ENCODE measurements at regions not wholly inside any gene's neighbourhood (a gene's known extent, or its start where the extent isn't known, plus 50 kb on each side); places are given as distances from the start of the nearest gene placed in this dataset.

- Mint-ChIP-seq H3K4me1 (no peaks in the 10 kb centered on the region), H3K27ac (no peak overlapping the region), H3K36me3 (no peaks in the 10 kb centered on the region), H3K27me3 (no peaks in the 10 kb centered on the region), H3K9me3 (no peaks in the 10 kb centered on the region), H3K4me3 (no peak overlapping the region)
Observed at GRCh38 chr2:236939271-236939670, 146.4 kb upstream of the COPS8 start.

GRCh38 chr2:236939721-236940231, 145.9 kb upstream of the COPS8 start:
- H3K27me3 Mint-ChIP-seq, result no peaks in the 10 kb centered on the region
- H3K4me1 Mint-ChIP-seq, result no peaks in the 10 kb centered on the region
- H3K9me3 Mint-ChIP-seq, result no peaks in the 10 kb centered on the region
- H3K36me3 Mint-ChIP-seq, result no peaks in the 10 kb centered on the region
- H3K4me3 Mint-ChIP-seq, result no peak overlapping the region
- no peak overlapping the region for H3K27ac Mint-ChIP-seq

- Mint-ChIP-seq H3K36me3 (no peaks in the 10 kb centered on the region), H3K27ac (no peak overlapping the region), H3K9me3 (no peaks in the 10 kb centered on the region), H3K27me3 (no peaks in the 10 kb centered on the region), H3K4me1 (no peaks in the 10 kb centered on the region), H3K4me3 (no peak overlapping the region)
Observed at GRCh38 chr2:236940497-236940896, 145.2 kb upstream of the COPS8 start.

GRCh38 chr2:236940916-236941520, 144.7 kb upstream of the COPS8 start:
- no peaks in the 10 kb centered on the region for H3K27me3 Mint-ChIP-seq

GRCh38 chr2:236941551-236941950, 144.1 kb upstream of the COPS8 start:
- H3K36me3 Mint-ChIP-seq, result no peaks in the 10 kb centered on the region
- no peak overlapping the region for H3K27ac Mint-ChIP-seq
- no peaks in the 10 kb centered on the region for H3K4me1 Mint-ChIP-seq
- no peaks in the 10 kb centered on the region for H3K27me3 Mint-ChIP-seq
- H3K9me3 Mint-ChIP-seq, result no peaks in the 10 kb centered on the region
- no peak overlapping the region for H3K4me3 Mint-ChIP-seq

More at GRCh38 chr2:236940916-236941520, 144.7 kb upstream of the COPS8 start:
- Mint-ChIP-seq H3K4me3 (no peak overlapping the region), H3K4me1 (no peaks in the 10 kb centered on the region), H3K9me3 (no peaks in the 10 kb centered on the region), H3K36me3 (no peaks in the 10 kb centered on the region), H3K27ac (no peak overlapping the region)

- H3K27ac Mint-ChIP-seq, result no peak overlapping the region
- H3K4me1 Mint-ChIP-seq, result no peaks in the 10 kb centered on the region
- H3K9me3 Mint-ChIP-seq, result no peaks in the 10 kb centered on the region
- no peak overlapping the region for H3K4me3 Mint-ChIP-seq
- H3K27me3 Mint-ChIP-seq, result no peaks in the 10 kb centered on the region
- H3K36me3 Mint-ChIP-seq, result no peaks in the 10 kb centered on the region
Observed at GRCh38 chr2:236942554-236942953, 143.1 kb upstream of the COPS8 start.

- Mint-ChIP-seq H3K4me3 (no peak overlapping the region), H3K4me1 (no peaks in the 10 kb centered on the region), H3K36me3 (no peaks in the 10 kb centered on the region), H3K27ac (no peak overlapping the region), H3K27me3 (no peaks in the 10 kb centered on the region), H3K9me3 (no peaks in the 10 kb centered on the region)
Observed at GRCh38 chr2:236943068-236943467, 142.6 kb upstream of the COPS8 start.

GRCh38 chr2:236943841-236944513, 141.7 kb upstream of the COPS8 start:
- Mint-ChIP-seq H3K4me3 (no peak overlapping the region), H3K27me3 (no peaks in the 10 kb centered on the region), H3K4me1 (no peaks in the 10 kb centered on the region), H3K9me3 (no peaks in the 10 kb centered on the region), H3K27ac (no peak overlapping the region), H3K36me3 (no peaks in the 10 kb centered on the region)

GRCh38 chr2:236944561-236944960, 141.1 kb upstream of the COPS8 start:
- Mint-ChIP-seq H3K27me3 (no peaks in the 10 kb centered on the region), H3K4me1 (no peaks in the 10 kb centered on the region), H3K27ac (no peak overlapping the region), H3K4me3 (no peak overlapping the region), H3K36me3 (no peaks in the 10 kb centered on the region), H3K9me3 (no peaks in the 10 kb centered on the region)

- no peaks in the 10 kb centered on the region for H3K9me3 Mint-ChIP-seq
- H3K27me3 Mint-ChIP-seq, result no peaks in the 10 kb centered on the region
- H3K27ac Mint-ChIP-seq, result no peak overlapping the region
- no peaks in the 10 kb centered on the region for H3K36me3 Mint-ChIP-seq
- H3K4me3 Mint-ChIP-seq, result no peak overlapping the region
- no peaks in the 10 kb centered on the region for H3K4me1 Mint-ChIP-seq
Observed at GRCh38 chr2:236945431-236946016, 140.2 kb upstream of the COPS8 start.

GRCh38 chr2:236946871-236947270, 138.8 kb upstream of the COPS8 start:
- Mint-ChIP-seq H3K4me3 (no peak overlapping the region), H3K9me3 (no peaks in the 10 kb centered on the region), H3K36me3 (no peaks in the 10 kb centered on the region), H3K4me1 (no peaks in the 10 kb centered on the region), H3K27ac (no peak overlapping the region), H3K27me3 (no peaks in the 10 kb centered on the region)

- H3K9me3 Mint-ChIP-seq, result no peaks in the 10 kb centered on the region
- H3K27me3 Mint-ChIP-seq, result no peaks in the 10 kb centered on the region
- no peaks in the 10 kb centered on the region for H3K36me3 Mint-ChIP-seq
- no peaks in the 10 kb centered on the region for H3K4me1 Mint-ChIP-seq
- H3K4me3 Mint-ChIP-seq, result no peak overlapping the region
- H3K27ac Mint-ChIP-seq, result no peak overlapping the region
Observed at GRCh38 chr2:236947294-236947693, 138.4 kb upstream of the COPS8 start.

- Mint-ChIP-seq H3K9me3 (no peaks in the 10 kb centered on the region), H3K4me1 (no peaks in the 10 kb centered on the region), H3K4me3 (no peak overlapping the region), H3K27me3 (no peaks in the 10 kb centered on the region), H3K27ac (no peak overlapping the region), H3K36me3 (no peaks in the 10 kb centered on the region)
Observed at GRCh38 chr2:236947896-236948295, 137.8 kb upstream of the COPS8 start.

GRCh38 chr2:236949089-236949905, 136.4 kb upstream of the COPS8 start:
- H3K27ac Mint-ChIP-seq, result no peak overlapping the region
- no peak overlapping the region for H3K4me3 Mint-ChIP-seq
- peaks cover 2% of the 10 kb centered on the region for H3K36me3 Mint-ChIP-seq
- no peaks in the 10 kb centered on the region for H3K9me3 Mint-ChIP-seq
- H3K27me3 Mint-ChIP-seq, result no peaks in the 10 kb centered on the region
- H3K4me1 Mint-ChIP-seq, result no peaks in the 10 kb centered on the region

- no peak overlapping the region for H3K4me3 Mint-ChIP-seq
- peaks cover 2% of the 10 kb centered on the region for H3K36me3 Mint-ChIP-seq
- H3K9me3 Mint-ChIP-seq, result no peaks in the 10 kb centered on the region
- no peaks in the 10 kb centered on the region for H3K27me3 Mint-ChIP-seq
- H3K4me1 Mint-ChIP-seq, result no peaks in the 10 kb centered on the region
- H3K27ac Mint-ChIP-seq, result no peak overlapping the region
Observed at GRCh38 chr2:236951830-236952475, 133.7 kb upstream of the COPS8 start.
